ENCODE measurements at regions not wholly inside any gene's neighbourhood (a gene's known extent, or its start where the extent isn't known, plus 50 kb on each side); places are given as distances from the start of the nearest gene placed in this dataset.
A peak's percentile ranks its signal among the peaks of the same experiment; 100 is the strongest.

DNA sequence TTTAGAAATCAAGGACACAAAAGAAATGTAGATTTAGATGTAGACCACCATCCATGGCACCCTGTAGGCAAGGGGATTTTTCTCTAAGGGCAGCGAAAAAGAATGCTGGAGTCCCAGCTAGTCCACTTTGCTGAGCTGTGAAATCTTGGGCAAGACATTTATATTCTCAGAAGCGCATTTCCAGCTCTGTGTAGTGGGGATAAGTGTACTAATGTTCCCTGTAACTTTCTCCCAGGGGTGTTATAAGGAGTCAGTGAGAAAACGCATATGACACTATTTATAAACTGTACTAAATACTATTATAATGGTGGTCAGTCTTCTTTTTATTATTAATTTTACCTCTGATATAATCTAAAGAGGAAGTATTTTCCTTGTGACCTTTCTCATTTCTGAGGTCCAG is 133.4 kb upstream of the FRMD6 start:
- FAIRE-seq = no peak

DNA sequence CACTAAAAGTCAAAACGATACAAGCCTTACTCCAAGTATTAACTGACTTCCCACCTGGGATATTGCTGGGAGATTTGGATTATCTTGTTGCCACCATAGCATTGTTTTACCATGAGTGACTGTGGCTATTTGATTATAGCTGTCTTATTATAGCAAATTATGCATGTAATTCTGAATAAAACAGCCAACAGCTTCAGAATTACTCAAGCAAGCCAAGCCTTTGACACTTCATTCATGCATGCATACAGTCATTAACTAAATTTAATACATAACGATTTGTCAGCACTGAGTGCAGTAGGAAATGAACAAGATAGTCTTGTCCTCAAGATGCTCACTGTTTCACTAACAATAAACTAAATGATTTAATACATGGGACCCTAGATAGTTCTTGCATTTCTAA is 133.0 kb upstream of the FRMD6 start:
- FAIRE-seq = no peak

DNA sequence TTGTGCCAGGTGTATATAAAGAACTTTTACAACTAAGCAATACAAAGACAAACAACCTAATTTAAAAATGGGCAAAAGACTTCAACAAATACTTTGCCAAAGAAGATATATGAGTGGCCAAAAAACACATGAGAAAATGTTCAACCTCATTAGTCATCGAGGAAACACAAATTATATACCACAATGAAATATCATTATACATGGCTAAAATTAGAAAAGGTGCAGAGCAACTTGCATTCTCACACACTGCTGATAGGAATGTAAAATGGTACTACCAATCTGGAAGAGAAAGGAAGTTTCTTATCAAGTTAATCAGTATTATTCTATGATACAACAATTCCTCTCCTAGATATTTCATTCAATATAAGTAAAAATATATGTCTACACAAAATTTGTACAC is 131.6 kb upstream of the FRMD6 start:
- FAIRE-seq = no peak

GRCh38 chr14:51521764-51522163 is 129.9 kb upstream of the FRMD6 start:
- FAIRE-seq = no peak

GRCh38 chr14:51523243-51523642 is 128.5 kb upstream of the FRMD6 start:
- no peak for FAIRE-seq

DNA sequence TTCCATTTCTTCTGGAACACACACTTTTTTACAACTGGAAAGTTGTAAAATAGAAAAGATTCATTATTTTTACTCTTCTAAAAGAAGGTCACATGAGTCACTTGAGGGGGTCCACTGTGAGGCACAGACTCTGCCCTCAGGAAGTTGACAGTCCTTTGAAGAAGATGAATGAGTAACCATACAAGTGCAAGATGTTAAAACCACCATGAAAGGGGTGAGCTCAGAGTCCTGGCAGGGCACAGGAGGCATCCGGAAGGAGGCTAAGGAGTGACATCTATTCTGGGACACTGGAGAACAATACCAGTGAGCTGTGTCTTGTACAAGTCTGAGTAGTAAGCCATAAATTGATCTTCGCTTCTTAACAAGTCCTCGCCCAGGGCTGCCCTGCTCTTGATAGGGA is 126.0 kb upstream of the FRMD6 start:
- FAIRE-seq = no peak

DNA sequence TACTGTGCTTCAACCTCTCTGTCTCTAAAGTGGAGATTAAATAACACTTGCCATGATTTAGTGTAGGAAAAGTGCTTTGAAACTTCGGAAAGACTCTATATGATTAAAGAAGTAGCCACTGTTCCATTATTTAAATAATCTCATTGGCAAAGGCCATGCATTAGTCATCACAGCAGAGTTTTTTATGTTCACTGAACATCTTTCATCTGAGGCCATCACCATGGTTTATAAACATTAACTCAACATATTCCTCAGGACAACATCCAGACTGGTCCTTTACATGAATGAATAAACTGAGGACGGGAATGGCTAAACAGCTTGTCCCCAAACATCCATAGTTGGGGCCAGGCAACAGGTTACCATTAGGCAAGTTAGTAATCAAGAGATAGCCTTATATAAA is 124.6 kb upstream of the FRMD6 start:
- FAIRE-seq = no peak

- no peak for FAIRE-seq
Observed at GRCh38 chr14:51529736-51530135, 122.0 kb upstream of the FRMD6 start.

DNA sequence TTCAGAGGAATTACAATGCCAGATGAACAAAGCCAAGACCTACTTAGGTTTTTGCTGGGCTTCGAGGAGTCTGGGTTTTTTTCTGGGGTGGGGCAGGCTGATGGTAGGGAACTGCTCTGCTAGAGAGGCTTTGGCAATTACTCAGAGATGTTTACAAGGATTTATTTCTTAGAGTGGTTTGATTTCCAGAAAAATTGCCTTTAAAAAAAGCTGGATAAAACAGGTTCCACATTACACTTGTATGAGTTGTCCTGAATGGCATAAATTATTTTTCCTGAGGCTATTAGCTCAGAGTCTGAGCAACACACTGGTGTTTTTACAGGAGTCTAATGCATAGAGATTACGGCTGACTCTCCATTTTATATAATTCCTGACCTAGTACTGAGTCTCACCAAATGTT is 118.5 kb upstream of the FRMD6 start:
- no peak for FAIRE-seq

GRCh38 chr14:51533872-51534553 is 117.7 kb upstream of the FRMD6 start:
- FAIRE-seq = no peak

- no peak for FAIRE-seq
Observed at GRCh38 chr14:51534610-51535011, 117.1 kb upstream of the FRMD6 start.

DNA sequence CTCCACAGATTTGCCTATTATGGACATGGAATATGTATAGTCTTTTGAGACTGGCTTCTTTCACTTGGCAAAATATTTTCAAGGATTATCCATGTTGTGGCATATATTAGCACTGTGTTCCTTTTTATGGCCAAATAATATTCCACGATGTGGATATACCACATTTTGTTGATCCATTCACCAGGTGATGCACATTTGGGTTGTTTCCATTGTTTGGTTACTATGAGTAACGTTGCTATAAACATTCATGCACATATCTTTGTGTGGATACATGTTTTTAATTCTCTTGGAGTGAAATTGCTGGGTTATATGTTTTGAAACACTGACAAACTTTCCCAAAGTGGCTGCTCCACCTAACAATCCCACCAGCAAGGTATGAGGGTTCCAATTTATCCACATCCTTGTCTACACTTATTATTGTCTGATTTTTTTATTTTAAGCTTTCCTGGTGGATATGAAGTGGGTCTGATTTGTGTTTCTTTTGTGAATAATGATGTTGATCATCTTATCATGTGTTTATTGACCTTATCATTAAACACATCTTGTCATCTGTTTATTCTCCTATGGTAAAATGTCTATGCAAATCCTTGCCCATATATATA is 116.2 kb upstream of the FRMD6 start:
- no peak for FAIRE-seq

DNA sequence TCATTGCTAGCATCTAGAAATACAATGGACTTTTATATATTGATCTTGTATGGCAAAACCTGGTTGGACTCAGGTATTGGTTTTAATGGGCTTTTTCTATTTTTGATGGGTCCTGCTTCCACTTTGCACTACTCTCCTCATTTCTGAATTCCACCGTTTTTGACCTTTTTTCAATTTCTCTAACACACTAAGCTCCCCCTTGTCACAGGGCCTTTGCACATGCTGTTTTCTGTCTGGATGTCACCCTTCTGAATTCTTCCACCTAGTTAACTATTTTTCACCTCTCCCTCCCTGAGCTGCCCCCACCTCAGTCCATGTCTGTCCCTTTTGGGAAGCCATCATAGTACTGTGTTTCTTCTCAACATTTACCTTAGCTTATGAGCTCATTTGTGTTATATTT is 112.7 kb upstream of the FRMD6 start:
- FAIRE-seq = no peak

GRCh38 chr14:51539571-51540037 is 112.1 kb upstream of the FRMD6 start:
- no peak for FAIRE-seq

GRCh38 chr14:51540364-51540763 is 111.3 kb upstream of the FRMD6 start:
- peak; percentile 66 for FAIRE-seq

- no peak for FAIRE-seq
Observed at GRCh38 chr14:51544471-51544870, 107.2 kb upstream of the FRMD6 start.

DNA sequence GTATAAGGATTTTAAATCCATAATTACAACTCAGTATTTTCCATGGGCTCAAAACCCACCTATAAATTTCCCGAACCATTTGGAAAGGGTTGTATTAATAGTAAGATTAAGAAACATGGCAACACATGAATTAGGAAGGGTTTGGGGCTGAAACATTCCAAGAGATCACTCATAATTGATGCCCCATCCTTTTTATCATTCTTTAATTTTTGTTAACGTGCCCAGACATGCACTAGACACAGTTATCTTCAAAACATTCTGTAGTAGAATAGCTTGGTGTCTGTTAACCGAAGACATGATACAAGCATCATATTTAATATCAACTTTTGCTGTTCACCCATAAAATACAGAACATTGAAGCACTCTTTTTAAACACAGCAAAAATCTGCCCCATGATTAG is 106.8 kb upstream of the FRMD6 start:
- FAIRE-seq = no peak

DNA sequence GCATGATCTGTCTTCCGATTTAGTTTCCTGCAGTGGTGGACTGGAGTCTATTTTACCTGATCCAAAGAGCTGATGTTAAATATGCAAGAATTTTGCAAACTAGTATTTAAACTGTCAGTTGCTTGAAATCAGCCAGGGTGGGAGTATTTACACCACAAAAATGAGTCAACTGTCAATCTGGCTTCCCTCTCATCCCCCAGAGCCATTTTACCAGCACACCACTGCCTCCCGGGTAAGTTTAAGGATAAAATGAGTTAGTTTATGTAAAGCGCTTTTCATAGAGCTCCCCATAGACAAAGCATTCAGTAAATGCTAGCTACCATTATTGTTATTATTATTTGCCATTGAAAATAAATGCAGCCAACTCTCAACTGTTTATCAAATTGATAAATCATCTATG is 106.3 kb upstream of the FRMD6 start:
- FAIRE-seq = no peak

GRCh38 chr14:51546099-51546498 is 105.6 kb upstream of the FRMD6 start:
- no peak for FAIRE-seq

DNA sequence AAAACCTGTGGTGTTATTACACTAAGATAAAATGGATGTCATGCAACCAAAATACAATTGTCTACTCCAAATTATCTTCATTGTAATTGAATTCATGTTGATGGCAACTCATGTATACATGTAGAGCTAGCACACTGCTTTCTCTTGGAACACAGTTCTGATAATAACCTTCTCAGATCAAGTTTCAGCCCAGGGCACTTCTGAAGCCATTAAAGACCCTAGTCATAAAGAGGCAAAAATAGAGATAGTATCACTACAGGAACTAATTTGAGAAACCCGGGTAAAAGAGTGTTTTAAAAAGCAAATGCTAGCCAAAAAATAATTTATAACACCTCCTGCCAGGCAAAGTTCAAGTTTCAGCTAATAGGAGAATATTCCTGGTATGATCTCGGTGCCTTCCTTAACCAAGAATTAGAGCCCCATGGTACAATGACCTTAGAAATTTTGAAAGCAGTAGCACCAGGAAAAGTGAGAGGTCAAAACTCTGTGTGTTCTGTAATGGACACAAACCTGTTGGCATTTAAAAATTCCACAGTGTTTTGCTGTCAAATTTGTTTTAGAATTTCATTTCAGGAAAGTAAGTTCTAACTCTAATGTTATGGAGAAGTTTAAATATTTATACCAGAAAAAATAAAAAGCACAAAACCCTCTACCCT is 105.0 kb upstream of the FRMD6 start:
- FAIRE-seq = no peak

DNA sequence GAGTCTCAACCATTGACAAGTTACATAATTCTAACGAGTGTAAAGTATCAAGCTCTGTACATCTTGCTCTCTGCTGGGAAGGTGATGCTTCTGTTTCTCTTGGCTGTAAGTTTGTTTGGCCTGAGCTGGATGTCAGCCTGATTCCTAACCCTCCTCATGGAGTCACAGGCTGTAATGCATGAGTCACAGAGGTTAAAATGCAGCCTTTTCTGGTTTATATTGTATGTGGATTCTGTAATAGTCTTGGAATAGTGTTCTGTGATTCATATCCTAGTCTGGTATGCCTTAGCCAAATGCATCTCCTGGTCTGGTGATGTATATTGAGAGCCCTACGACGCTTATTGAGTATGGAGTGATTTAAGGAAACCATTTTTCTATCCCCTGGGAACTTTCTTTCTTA is 104.5 kb upstream of the FRMD6 start:
- FAIRE-seq = peak; percentile 93

DNA sequence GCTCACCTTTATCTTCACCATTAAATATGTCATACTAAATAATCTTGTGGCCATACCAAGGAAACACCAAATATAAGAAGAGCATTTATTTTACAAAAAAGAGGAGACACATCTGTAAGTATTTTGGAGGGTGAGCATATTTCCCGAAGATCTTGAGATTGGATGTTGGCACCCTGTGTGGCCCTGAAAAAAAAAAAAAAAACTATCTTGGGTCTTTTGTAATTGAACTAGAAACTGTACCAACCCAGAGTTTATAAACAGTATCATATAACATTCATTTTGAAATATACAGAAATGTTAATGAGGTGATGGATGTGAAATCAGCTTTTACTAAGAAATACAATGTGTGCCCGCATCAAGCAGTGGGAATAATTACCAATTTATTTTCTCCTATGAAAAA is 104.0 kb upstream of the FRMD6 start:
- FAIRE-seq = no peak

- no peak for FAIRE-seq
Observed at GRCh38 chr14:51548187-51548586, 103.5 kb upstream of the FRMD6 start.

GRCh38 chr14:51550636-51551035 is 101.1 kb upstream of the FRMD6 start:
- FAIRE-seq = no peak
